GM21360 (cell line): ENCODE measurements at regions not wholly inside any gene's neighbourhood (a gene's known extent, or its start where the extent isn't known, plus 50 kb on each side); places are given as distances from the start of the nearest gene placed in this dataset.

Source experiments
- ATAC-seq: cut with Tn5 transposase; IDR thresholded peaks from one replicate; pipeline ENCODE4 v1.9.1; 2021; ENCODE audit warnings: mild to moderate bottlenecking, moderate library complexity; ENCODE audit not compliant: unreplicated experiment

DNA sequence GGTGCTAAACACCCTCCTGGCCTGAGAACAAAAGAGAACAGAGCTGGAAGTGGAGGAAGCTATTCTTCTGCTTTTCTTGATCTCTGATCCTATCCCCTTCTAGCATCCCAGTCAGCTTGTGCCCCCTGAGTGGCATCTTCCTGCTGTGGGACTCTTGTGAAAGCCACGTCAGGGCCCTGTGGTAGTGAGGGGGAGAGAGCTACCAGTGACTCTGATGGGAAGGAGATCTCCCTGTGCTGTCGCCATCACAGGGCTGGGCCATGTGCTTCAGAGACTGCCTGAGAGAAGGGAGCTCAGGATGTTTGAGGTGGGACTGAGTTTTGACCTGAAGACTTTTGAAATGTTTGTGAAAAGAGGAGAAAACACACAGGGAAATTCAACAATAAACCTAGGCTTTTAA is 107.6 kb upstream of the FUT8 start:
- ATAC-seq: no peak

DNA sequence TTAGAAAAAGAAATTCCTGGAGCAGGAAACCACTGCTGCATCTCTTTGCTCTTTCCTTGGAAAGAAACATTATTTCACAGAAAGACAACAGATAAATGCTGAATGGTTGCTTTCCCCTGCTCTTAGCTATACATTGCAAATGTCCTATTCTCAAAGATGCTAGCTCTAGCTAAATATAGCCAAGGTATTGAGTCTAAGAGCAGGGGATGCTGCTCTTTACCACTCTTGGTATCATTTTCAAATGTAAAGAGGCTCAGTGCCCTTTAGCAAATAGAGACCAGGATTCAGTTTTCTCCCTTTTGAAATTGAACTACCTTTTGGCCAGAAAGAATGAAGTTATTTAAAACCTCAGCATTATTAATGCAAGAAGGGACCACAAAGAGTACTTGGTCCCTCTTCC is 104.0 kb upstream of the FUT8 start:
- no peak for ATAC-seq

DNA sequence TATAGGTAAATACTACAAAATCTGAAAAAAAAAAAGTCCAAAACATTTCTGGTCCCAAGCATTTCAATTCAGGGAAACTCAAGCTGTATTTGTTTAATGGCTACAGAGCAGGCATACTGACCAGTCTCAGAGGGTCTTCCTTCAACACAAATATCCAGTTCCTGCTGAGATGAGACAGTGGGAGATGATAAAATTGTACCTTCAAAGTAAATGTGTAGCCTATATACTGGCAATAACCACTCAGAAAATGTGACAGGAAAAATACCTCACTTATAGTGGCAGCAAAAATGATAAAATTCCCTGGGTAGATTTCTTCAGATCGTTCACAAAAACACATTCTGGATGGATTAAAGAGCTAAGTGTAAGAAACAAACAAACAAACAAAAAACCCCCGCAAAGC is 102.0 kb upstream of the FUT8 start:
- ATAC-seq: no peak

DNA sequence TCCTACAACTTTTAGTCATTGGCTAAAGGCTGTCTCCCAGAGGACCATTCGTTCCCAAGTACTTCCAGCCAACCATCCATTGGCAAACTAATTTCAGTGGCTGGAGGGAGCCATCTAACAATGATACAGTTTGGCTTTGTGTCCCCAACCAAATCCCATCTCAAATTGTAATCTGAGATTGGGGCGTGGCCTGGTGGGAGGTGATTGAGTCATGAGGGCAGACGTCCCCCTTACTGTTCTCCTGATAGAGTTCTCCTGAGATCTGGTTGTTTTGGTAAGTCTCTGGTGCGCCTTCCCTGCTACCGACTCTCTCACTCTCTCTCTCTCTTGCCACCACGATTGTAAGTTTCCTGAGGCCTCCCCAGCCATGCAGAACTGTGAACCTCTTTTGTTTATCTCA is 99.7 kb upstream of the FUT8 start:
- ATAC-seq: no peak

DNA sequence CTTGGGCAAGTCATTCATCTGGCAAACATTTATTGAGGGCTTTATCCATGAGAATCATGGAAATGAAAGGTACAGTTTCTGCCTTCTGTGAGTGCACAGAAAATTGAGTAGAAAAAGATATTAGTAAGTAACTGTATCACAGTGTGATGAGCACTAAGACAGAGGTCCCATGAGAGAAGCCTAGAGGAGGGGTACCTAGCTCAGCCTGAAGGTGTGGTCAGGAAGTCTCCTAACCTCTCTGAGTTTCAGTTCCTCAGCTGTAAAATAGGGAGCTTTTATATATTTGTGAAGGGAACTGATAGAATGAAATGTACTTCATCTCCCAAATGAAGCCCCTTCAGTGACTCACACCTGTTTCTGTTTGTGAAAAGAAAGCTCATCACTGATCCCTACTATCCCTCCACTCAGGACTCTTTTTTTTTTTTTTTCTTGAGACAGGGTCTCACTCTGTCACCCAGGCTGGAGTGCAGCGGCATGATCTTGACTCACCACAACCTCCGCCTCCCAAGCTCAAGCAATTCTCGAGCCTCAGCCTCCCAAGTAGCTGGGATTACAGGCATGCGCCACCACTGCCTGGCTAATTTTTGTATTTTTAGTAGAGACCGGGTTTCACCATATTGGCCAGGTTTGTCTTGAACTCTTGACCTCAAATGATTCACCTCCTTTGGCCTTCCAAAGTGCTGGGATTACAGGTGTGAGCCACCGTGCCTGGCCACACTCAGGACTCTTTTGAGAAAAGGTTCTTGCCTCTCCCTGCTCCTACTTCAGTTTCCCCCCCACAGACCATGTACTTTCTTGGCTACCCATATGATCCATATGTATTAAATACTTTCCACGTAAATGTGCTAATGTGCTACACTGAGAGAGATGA is 93.7 kb upstream of the FUT8 start:
- ATAC-seq: peak; percentile 63

DNA sequence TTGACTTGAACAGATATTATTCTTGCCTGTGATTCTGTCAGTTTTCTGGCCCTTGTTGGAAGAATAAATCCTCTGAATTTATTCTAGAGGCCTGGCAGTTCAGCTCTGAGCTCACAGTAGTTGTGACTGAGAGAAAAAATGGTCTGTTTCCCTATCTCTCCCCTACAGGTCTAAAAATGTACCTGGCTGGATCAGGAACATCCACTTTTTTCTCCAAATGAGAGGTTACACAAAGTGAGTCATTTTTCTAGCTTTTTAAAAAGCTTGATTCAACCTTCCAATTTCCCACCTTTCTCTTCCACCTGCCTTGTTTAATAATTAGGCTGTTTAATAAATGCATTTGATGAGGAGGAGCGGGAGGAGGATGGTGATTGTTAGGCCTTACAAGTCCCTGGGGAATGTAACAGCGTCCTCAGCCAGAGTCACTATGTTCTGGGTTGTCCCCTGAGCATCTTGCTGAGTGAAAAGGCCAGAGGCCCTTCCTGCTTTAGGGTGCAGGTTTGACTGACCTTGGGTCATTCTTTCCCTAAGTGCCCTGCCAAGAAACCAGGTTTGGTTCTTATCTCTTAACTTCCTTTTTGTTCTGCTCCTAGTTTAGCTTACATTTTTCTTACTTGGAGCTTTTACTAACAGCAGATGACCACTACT is 91.7 kb upstream of the FUT8 start:
- ATAC-seq: no peak

DNA sequence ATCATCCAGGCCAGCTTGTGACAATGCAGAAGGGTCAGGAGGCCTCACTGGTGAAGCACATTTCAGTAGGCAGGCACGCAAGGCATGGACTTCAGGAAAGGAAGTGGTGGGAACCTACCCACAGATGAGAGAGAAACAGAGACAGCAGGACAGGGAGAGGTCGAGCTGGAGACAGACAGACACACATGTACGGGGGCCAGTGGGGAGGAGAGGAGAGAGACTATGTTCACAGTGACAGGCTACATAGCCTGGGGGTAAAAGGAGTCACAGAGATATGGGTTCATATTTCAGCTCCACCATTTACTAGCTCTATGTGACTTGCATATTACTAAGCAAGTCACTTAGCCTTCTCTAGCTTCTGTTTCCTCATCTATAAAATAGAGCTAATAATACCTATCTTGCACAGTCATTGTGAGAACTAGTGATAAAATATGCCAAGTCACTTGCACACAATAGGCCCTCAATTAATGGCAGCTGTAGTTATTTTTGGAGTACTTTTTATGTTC is 91.1 kb upstream of the FUT8 start:
- peak; percentile 40 for ATAC-seq

DNA sequence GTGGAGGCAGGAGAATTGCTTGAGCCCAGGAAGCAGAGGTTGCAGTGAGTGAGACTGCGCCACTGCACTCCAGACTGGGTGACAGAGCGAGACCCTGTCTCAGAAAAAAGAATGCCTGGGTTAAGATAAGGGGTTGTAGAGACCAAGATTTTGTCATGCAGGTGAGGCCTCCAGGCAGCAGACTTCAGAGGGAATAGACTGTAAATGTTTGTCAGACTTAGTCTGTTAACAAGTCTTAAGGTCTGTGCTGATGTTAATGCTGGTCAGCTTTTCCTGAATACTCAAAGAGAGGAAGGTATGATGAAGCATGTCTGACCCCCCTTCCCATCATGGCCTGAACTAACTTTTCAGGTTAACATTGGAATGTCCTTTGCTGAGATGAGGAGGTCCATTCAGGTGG is 83.0 kb upstream of the FUT8 start:
- ATAC-seq: no peak

DNA sequence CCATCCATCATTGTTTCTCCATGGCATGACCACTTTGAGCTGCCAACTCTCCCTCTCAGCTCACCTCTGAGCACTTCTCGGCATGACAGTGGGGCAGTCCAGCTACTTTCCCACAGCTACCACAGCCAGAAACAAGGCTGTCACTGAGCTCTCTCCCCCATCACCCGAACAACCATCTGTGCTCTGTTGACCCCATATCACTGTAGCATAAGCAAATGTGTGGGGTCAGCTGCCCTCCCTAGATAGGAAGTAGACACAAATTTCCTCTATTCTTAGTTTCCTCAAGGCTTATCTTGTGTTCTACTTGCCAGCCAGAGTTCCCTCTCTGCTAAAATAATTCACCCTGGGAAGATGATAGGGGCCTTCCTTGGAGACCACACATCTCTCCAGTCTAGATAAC is 82.6 kb upstream of the FUT8 start:
- no peak for ATAC-seq

DNA sequence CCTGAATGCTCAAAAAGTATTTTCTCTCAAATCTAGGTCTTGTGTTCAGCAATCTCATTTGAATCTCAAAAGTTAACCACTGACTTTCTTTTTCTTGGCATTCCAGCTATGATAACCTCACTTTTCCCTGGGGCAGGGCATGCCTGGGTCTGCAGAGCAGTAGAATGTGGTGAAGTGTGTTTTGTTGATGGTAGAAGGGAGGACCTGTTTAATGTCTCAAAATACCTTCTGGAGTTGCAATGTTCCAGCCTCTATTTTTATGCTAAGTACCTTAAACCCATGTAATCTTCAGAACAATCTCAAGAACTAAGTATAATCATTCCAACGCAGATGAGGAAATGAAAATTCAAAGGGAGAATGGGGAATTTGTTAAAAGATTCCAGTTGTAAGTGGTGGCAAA is 82.1 kb upstream of the FUT8 start:
- ATAC-seq: no peak

DNA sequence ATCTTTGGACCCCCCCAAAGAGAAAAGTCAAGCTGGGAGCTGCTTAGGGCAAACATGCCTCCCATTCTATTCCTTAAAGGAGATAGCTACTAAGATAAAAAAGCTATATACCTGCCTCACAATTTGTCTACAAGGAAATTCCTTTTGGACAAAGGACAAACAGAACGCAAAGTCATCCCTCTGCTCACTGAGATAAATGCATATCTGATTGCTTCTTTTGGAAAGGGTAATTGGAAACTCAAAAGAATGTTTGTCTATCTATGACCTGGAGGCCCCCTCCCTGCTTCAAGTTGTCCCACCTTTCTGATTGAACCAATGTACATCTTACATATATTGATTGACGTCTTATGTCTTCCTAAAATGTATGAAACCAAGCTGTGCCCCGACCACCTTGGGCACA is 80.9 kb upstream of the FUT8 start:
- ATAC-seq: no peak

DNA sequence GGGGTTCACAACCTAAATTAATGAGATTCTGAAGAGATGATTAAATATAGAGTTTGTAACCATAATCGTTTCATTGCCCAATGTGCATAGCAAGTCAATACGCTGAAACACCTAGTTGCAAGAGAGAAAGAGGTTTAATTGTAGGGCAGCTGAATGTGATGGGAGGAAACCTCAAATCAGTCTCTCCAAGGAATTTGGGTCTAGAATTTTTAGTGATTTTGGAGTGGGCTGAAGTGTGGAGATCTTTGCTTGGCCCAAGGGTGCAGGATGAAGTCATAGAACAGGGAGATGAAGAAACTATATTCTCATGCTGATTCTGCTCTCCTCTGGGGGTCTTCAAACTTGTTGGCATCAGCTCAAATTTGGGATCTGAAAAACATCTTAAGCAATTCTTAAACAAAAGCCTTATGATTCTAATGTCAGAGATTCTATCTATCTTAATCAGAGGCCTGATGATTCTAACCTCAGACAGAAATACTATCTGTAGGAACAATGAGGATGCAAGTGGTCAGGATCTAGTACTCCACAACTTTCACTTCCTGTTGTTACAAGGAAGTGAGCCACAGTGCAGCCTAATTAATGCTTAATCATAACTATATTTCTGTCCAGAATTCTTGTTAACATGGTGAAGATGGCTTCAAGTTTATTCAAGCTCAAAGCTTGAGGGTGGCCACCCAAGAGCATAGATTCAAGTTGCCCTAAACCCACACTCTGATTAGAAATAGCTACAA is 80.2 kb upstream of the FUT8 start:
- no peak for ATAC-seq

DNA sequence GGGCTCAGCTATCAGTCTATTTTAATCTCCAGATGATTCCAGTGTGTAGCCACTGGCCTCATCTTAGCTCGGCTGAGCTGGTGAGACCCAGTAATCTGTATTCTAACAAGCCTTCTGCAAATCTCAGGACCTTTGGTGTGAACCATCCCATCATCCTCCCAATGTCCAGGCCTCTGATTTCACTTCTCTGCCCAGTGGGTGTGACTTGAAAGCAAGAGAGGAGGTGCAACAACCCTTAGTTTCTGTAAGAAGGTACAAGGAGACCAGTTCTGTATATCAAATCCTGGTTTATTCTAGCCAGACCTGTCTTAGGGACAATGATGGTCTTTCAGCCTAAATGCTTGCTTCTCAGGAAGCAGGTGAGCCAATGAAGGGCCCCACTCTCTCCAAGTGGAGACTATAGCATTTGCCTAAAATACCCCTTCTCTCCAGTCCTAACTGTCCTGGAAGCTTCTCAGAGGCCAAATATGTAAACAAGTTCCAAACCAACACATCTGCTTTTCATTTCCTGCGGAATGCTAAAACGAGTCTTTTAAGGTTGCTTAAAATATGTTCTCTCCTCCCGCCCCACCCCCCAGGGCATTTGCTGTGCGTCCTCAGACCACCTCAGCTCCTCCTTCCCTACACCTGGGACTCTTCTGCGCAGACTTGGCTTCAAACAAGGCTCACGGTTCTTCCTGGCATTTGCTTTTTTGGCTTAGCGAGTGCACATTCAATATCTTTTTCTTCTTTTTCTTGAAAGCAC is 78.4 kb upstream of the FUT8 start:
- ATAC-seq: no peak

DNA sequence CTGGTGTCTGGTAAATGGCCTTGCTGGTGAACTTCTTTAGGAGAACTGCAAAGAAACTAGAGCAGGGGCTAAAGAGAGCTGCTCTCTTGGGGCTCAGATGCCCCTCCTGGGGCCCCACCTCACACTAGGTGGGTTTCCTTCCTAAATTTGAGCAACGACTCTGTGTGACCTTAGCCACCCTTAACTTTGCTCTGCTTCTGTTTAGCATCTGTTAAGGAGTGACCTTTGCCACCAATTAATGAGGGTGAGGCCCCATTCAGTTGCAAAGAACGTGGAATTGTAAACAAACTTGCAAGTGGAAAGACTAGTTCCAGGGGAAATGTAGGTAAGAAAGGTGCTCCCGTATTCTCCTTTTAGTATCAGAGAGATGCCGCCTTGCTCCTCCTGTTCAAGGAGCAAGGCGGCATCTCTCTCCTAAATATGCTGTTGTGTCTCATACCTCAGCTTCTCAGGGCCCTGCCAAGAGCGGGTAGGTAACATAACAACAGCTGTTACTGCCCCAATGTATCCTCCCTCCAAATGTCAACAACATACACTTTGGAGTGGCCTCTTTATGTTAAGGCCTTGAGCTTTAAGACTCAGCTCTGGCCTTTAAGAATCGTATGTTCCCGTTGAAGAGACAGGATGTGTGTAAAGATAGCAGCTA is 77.6 kb upstream of the FUT8 start:
- ATAC-seq: no peak

DNA sequence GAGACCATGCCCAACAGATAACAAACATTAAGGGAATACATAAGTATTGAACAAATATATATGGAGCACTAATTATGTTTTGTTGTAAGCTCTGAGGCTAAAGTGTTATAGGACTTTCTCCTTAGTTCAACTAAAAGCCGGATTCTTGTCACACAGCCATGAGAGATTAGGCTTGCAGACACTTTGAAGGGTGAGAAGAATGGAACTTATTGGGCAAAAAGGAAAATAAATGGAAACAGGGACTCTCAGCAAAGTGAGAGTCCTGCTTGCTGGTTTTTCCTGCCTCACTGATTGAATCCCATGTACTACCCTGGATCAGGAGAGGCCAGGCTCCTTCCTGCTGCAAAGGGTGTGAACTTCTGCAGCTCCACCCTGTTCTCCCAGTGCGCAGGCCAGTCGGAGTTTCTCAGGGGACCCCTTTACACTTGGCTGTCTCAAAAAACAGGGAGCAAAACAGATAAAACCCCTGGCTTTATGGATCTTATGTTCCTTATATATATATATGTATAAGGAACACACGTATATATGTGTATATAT is 77.1 kb upstream of the FUT8 start:
- ATAC-seq: no peak

DNA sequence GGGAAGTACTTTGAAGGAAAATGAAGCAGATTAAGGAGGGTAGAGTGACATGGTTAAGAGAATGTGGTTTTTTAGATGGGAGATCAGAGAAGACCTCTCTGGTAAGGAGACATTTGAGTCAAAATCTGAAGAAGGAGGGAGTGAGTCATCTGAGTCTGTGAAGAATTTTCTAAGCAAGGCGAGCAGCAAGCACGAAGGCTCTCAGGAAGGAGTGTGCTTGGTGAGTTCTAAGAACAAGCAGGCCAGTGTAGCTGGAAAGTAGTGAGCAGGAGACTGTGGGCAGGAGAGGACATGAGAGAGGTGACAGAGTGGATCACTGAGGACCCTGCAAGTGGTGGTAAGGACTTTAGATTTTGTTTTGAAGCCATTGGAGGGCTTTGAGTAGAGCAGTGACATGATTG is 76.3 kb upstream of the FUT8 start:
- ATAC-seq: peak; percentile 63

DNA sequence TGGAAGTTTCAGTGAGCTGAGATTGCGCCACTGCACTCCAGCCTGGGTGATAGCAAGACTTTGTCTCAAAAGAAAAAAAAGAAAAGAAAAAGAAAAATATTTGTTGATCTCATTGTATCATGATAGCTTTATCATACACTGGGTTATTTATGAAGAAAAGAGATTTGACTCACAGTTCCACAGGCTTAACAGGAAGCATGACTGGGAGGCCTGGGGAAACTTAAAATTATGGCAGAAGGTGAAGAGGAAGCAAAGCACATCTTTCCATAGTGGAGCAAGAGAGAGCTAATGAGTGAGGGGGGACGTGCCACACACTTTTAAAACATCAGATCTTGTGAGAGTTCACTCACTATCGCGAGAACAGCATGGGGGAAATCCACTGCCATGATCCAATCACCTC is 72.7 kb upstream of the FUT8 start:
- no peak for ATAC-seq

DNA sequence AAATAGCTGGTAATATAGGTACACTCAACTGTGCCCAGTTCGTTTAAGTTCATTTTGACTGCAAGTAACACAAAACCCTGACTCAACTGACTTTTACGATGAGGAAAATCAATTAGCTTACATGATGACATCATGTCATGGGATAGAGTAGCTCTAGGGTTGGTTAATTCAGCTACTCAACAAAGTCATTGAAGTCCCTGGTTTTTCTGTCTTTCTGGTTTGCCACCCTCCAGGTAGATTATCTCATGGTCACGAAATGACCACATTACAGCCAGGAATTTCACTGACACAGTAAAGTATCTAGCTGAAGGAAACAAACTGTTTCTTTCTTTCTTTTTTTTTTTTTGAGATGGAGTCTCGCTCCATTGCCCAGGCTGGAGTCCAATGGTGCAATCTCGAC is 68.5 kb upstream of the FUT8 start:
- no peak for ATAC-seq

DNA sequence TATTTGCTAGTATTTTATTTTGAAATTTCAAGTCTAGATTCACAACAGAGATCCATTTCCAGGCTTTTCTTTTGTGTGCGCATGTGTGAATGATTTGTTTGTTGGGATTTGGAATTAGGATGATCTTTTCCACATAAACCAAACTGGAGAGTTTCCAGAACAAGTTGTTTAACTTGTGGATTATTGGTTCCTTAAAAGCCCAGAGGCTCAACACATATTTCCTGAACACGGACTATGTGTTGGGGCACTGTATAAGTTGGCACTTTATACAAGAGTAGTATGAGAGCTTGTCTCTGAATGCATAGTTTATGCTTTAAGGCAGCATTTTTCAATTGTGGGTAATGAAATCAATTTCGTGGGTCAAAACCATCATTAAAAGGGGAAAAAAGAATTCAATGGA is 67.3 kb upstream of the FUT8 start:
- ATAC-seq: no peak

DNA sequence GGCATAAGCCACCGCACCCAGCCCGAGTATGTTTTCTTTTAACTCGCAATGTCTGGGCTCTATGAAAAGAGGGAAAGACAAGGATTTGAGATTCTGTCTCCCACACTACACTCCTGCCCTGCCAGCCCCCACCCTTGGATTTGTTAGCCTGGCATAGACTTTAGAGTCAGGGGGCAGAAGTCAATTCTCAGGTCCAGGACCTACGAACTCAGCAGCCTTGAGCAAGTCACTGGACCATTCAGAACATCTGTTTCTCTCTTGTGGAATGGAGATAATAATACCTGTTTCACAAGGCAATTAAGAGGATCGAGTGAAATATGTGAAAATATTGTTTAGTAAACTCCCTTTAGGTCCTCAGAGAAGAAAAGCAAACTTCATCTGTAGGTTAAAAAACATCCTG is 66.1 kb upstream of the FUT8 start:
- no peak for ATAC-seq
